ENCODE measurements at regions not wholly inside any gene's neighbourhood (a gene's known extent, or its start where the extent isn't known, plus 50 kb on each side); places are given as distances from the start of the nearest gene placed in this dataset.
"Not testable (repeated sequence)": the region's sequence is repeated elsewhere in the genome, so short reads cannot be mapped to it uniquely, and the experiment has no call there.

- Histone ChIP-seq H3K27me3 (no peaks in the 10 kb centered on the region), H3K4me3 (no peak overlapping the region), H3K4me1 (no peaks in the 10 kb centered on the region), H3K36me3 (no peaks in the 10 kb centered on the region), H3K9me3 (no peaks in the 10 kb centered on the region), H3K27ac (no peak overlapping the region)
- TF ChIP-seq, protein P1, sequence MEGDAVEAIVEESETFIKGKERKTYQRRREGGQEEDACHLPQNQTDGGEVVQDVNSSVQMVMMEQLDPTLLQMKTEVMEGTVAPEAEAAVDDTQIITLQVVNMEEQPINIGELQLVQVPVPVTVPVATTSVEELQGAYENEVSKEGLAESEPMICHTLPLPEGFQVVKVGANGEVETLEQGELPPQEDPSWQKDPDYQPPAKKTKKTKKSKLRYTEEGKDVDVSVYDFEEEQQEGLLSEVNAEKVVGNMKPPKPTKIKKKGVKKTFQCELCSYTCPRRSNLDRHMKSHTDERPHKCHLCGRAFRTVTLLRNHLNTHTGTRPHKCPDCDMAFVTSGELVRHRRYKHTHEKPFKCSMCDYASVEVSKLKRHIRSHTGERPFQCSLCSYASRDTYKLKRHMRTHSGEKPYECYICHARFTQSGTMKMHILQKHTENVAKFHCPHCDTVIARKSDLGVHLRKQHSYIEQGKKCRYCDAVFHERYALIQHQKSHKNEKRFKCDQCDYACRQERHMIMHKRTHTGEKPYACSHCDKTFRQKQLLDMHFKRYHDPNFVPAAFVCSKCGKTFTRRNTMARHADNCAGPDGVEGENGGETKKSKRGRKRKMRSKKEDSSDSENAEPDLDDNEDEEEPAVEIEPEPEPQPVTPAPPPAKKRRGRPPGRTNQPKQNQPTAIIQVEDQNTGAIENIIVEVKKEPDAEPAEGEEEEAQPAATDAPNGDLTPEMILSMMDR (IDR thresholded peaks at IDR 0.05): no peak
- TF ChIP-seq EP300 (IDR thresholded peaks at IDR 0.05) (no peak), POLR2A (IDR thresholded peaks at IDR 0.05) (no peak), POLR2AphosphoS5 (IDR thresholded peaks at IDR 0.05) (no peak)
- no peak for ATAC-seq (ENCODE audit: low FRiP score in 2 of 2)
- no peak for DNase-seq
- WGBS, 2 donors: 70 to 71% methylated on average over 3 to 4 of the region's 4 CpGs
Observed at GRCh38 chr21:22795644-22796043, 1797.4 kb downstream of the NCAM2 start.

DNA sequence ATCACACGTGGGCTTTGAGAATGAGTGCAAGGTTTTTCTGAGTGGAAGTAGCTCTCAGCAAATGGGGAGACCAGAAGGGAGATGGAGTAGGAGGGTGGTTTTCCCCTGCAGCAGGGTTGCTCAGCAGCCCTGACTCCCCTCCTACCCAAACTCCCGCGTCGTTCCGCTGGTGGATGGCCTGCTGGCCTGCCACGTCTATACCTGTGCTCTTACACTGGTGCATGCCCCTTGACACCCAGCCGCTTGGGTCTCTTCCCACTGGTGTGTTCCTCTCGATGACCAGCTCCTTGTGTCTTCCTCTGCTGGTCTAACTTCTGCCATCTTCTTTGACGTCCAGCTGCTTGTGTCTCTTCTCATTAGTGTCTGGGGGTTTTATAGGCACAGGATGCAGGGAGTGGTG lies 1797.9 kb downstream of the NCAM2 start:
- no peaks in the 10 kb centered on the region for H3K4me1 ChIP-seq
- TF ChIP-seq POLR2A (IDR thresholded peaks at IDR 0.05): no peak
- TF ChIP-seq EP300 (IDR thresholded peaks at IDR 0.05): no peak
- TF ChIP-seq POLR2AphosphoS5 (IDR thresholded peaks at IDR 0.05): no peak
- no peaks in the 10 kb centered on the region for H3K9me3 ChIP-seq
- ATAC-seq (ENCODE audit: low FRiP score in 2 of 2) (no peak), DNase-seq (no peak)
- no peaks in the 10 kb centered on the region for H3K27me3 ChIP-seq
- no peak overlapping the region for H3K4me3 ChIP-seq
- H3K27ac ChIP-seq: no peak overlapping the region
- no peaks in the 10 kb centered on the region for H3K36me3 ChIP-seq
- WGBS, 2 donors: 87 to 88% methylated on average over 9 of the region's 9 CpGs

GRCh38 chr21:22804151-22804550 lies 1805.9 kb downstream of the NCAM2 start:
- no peak overlapping the region for H3K4me3 ChIP-seq
- H3K4me1 ChIP-seq: no peaks in the 10 kb centered on the region
- no peaks in the 10 kb centered on the region for H3K9me3 ChIP-seq
- DNase-seq (no peak), ATAC-seq (ENCODE audit: low FRiP score in 2 of 2) (no peak)
- WGBS, 2 donors: 83 to 89% methylated on average over 3 of the region's 3 CpGs
- H3K27me3 ChIP-seq: no peaks in the 10 kb centered on the region
- H3K36me3 ChIP-seq: no peaks in the 10 kb centered on the region
- no peak overlapping the region for H3K27ac ChIP-seq
- no peak for TF ChIP-seq EP300 (IDR thresholded peaks at IDR 0.05)

GRCh38 chr21:22806278-22806677 lies 1808.1 kb downstream of the NCAM2 start:
- DNase-seq (no peak), ATAC-seq (ENCODE audit: low FRiP score in 2 of 2) (no peak)
- H3K4me1 ChIP-seq: no peaks in the 10 kb centered on the region
- WGBS, 2 donors: 72 to 79% methylated on average over 3 of the region's 3 CpGs
- no peak overlapping the region for H3K27ac ChIP-seq
- H3K9me3 ChIP-seq: no peaks in the 10 kb centered on the region
- TF ChIP-seq POLR2AphosphoS5 (IDR thresholded peaks at IDR 0.05) (no peak), POLR2A (IDR thresholded peaks at IDR 0.05) (no peak), EP300 (IDR thresholded peaks at IDR 0.05) (no peak)
- TF ChIP-seq, protein P1 (IDR thresholded peaks at IDR 0.05): no peak
- no peaks in the 10 kb centered on the region for H3K27me3 ChIP-seq
- H3K36me3 ChIP-seq: no peaks in the 10 kb centered on the region
- no peak overlapping the region for H3K4me3 ChIP-seq

DNA sequence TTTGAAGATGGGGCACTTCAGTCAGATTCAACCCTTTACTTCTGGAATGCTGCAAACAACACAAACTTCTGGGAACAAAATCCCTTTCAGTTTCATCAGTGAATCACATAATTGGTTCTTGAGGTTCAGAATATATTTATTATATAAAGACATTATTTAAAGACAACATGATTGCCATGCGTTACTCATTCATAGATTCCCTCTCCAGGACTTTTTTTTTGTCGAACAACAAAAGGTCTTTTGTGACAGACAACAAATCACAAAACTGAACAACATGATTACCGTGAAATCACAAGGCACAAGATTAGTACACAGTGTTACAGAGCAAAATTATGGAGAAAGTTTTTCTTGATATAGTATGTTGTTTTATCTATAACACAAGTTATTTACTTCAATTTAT lies 1815.0 kb downstream of the NCAM2 start:
- WGBS, 2 donors: 58 to 75% methylated on average over 3 of the region's 3 CpGs
- DNase-seq (no peak), ATAC-seq (ENCODE audit: low FRiP score in 2 of 2) (no peak)
- Histone ChIP-seq H3K9me3 (no peaks in the 10 kb centered on the region), H3K4me1 (no peaks in the 10 kb centered on the region), H3K27ac (no peak overlapping the region), H3K27me3 (no peaks in the 10 kb centered on the region), H3K4me3 (no peak overlapping the region), H3K36me3 (no peaks in the 10 kb centered on the region)
- TF ChIP-seq EP300 (IDR thresholded peaks at IDR 0.05) (no peak), POLR2A (IDR thresholded peaks at IDR 0.05) (no peak), POLR2AphosphoS5 (IDR thresholded peaks at IDR 0.05) (no peak)
- TF ChIP-seq, protein P1 (IDR thresholded peaks at IDR 0.05): no peak

DNA sequence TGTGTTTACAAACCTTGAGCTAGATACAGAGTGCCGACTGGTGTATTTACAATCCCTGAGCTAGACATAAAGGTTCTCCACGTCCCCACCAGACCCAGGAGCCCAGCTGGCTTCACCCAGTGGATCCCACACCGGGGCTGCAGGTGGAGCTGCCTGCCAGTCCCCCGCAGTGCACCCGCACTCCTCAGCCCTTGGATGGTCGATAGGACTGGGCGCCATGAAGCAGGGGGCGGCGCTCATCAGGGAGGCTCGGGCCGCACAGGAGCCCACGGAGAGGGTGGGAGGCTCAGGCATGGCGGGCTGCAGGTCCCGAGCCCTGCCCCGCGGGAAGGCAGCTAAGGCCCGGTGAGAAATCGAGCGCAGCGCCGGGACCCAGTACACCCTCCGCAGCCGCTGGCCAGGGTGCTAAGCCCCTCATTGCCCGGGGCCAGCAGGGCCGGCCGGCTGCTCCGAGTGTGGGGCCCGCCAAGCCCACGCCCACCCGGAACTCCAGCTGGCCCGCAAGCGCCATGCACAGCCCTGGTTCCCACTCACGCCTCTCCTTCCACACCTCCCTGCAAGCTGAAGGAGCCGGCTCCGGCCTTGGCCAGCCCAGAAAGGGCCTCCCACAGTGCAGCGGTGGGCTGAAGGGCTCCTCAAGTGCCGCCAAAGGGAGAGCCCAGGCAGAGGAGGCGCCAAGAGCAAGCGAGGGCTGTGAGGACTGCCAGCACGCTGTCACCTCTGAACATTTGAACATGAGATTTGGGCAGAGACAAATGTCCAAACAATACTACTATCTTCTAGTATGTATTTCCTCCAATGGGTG lies 1820.7 kb downstream of the NCAM2 start:
- not testable (repeated sequence) for H3K9me3 ChIP-seq; H3K27me3 ChIP-seq; H3K4me3 ChIP-seq; H3K36me3 ChIP-seq; ATAC-seq (ENCODE audit: low FRiP score in 2 of 2); H3K4me1 ChIP-seq; H3K27ac ChIP-seq
- 89 to 93% methylated on average over 6 to 23 of the region's 40 CpGs for WGBS, 2 donors
- DNase-seq: peak in 1 of 2 donors; percentile 64

Measured in upper lobe of left lung (tissue), 6 donors.